GM10266 (cell line): ENCODE measurements at regions not wholly inside any gene's neighbourhood (a gene's known extent, or its start where the extent isn't known, plus 50 kb on each side); places are given as distances from the start of the nearest gene placed in this dataset.

Experiments used
- DNase-seq: peaks from one replicate; pipeline ENCODE4 v3.0.0; 2012; ENCODE audit errors: extremely low spot score
- TF ChIP-seq, protein P1 (sequence below): IDR thresholded peaks from 2 replicates; pipeline ENCODE4 v1.5.1; 2012; ENCODE audit warnings: mild to moderate bottlenecking, low read depth; ENCODE audit not compliant: control insufficient read depth, insufficient read depth; ENCODE audit errors: missing control alignments

DNA sequence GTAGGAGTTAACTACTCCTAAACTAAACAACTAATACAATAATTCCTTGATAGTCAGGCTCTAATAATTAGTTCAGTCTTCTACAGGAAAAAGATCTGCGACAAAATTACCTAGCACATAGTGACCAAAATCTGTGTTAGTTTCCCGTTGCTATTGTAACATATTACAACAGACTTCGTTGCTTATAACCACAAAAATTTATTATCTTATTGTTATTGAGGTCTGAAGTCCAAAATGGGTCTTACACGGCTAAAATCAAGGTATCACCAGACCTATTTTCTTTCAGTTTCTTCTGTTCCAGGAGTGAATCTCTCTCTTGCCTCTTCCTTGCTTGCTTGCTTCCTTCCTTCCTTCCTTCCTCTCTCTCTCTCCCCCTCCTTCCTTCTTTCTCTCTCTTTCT lies 993.6 kb upstream of the SPRY2 start:
- TF ChIP-seq, protein P1, sequence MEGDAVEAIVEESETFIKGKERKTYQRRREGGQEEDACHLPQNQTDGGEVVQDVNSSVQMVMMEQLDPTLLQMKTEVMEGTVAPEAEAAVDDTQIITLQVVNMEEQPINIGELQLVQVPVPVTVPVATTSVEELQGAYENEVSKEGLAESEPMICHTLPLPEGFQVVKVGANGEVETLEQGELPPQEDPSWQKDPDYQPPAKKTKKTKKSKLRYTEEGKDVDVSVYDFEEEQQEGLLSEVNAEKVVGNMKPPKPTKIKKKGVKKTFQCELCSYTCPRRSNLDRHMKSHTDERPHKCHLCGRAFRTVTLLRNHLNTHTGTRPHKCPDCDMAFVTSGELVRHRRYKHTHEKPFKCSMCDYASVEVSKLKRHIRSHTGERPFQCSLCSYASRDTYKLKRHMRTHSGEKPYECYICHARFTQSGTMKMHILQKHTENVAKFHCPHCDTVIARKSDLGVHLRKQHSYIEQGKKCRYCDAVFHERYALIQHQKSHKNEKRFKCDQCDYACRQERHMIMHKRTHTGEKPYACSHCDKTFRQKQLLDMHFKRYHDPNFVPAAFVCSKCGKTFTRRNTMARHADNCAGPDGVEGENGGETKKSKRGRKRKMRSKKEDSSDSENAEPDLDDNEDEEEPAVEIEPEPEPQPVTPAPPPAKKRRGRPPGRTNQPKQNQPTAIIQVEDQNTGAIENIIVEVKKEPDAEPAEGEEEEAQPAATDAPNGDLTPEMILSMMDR = no peak
- DNase-seq = no peak

DNA sequence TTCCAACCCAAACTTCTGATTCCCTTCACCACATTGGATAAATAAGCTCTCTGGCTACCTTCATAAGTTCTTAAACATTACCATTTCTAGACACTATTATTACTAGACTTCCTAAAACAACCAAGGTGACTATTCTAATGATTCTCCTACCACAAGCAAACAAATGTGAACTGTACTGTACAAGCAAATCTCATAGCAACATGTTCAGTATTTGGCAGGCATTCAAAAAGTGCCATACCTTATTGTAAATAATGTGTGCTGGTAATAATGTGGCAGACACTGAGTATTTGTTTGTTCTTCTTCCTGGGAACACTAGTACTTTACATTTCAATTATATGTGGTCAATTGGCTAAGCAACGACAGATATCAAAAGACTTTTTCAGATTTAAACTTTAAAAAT lies 986.0 kb upstream of the SPRY2 start:
- no peak for DNase-seq
- TF ChIP-seq, protein P1 = no peak

DNA sequence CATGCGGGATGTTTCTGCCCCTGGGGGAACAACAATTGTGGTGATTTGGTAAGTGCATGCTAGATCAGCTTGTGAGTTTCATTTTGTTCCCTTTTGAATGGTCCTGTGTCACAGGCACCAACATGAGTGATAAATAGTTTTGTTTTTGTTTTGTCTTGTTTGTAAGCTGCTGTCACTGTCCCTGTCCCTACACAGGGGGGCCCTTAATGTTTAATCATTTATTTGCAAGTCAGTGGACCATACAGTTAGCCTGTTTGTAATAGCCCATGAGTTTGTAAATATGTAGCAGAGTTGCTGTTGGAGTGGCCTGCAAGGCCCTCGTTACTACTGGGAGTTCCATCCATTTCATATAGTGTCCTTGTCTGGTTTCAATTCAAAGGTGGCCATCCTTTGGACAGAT lies 979.6 kb upstream of the SPRY2 start:
- TF ChIP-seq, protein P1 = no peak
- DNase-seq = no peak

DNA sequence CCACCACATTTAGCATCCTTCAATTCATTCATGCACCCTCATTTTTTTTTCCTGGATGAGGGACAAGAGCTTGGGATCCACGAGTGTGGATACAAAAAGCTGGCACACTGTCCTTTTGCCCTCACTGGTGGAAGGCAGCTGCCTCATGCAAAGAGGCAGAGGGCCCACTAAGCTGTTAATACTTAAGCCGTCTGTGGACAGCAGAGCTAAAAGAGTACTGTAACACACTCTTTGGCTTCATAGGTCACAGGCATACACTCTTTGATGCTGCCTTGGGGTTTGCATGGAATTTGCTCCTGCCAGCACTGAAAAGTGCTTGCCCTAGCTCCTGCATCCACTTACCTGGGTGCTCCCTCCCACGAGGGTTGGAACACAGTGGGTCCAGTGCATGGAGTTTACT lies 978.4 kb upstream of the SPRY2 start:
- TF ChIP-seq, protein P1 = no peak

DNA sequence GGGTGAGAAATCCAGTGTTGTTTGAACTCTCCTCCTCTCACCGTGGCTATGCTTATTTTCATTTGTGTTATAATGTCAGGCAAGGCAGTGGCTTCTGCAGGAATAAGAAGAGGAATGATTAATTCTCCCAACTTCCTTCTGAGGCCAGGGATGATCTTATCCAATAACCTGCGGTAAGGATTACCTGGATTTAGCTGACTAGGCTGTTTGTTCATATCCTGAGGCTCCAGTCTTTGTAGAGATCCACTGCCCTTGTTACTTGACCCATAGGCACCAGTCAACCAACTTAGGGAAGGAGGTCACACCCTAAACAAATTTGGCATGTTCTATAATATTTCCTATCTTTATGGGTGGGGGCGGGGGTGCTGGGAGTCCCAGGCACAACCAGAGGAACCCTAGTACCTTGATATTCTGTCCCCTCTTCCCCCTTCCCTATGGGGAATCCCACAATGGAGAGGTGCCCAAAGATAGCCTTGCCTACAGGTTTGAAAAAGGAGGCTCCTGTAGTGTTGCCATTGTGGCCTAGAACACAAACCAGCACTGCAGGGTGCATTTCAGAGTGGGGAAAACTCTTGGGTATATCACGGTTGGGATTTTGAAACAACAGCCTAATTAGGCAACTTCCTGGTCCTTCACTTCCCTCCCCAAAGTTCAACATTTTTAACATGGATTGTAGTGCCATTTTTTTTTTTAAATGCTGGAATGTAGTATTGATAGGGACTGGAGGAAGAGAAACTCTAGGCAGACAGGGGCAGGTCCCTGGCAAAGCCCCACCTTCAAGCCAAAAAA lies 977.5 kb upstream of the SPRY2 start:
- TF ChIP-seq, protein P1 = no peak
- DNase-seq = no peak

More for the DNA sequence above, 978.4 kb upstream of the SPRY2 start:
- no peak for DNase-seq

DNA sequence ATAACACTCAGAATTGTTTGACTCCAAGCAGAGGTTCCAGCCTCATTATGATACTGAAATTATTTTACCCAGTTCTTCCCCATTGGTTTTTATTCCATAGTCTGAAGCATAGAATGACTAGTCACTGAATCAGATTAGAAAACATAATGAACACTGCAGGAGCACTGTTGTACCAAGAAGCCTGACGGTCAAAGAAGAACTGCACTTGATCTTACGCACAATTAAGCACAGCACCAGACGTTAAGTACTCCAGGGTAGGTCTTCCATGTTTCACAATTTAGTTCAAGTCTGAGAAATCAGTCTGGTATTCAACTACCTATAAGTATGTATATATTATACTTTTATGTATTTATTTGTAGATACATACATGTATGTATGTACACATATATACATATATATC lies 973.5 kb upstream of the SPRY2 start:
- TF ChIP-seq, protein P1 = no peak
- DNase-seq = no peak

DNA sequence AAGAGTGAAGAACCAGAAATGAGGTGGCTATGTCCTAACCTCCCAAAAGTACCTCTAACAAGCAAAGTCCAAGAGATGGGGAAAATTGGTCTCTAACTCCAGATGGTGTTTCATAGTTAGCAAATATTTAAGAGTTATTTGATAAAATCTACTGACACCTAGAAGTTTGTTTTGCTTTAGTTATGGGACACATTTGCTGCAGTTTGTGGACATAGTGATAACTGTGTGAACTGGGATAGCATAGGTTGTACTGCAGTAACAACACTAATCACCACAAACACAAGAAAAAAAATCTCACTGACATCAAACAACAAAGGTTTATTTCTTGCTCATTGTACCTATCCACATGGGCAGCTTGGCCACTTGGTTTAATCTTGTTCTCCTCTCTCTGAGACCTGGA lies 965.0 kb upstream of the SPRY2 start:
- TF ChIP-seq, protein P1 = no peak
- no peak for DNase-seq
